AG04450 (cell line): ENCODE measurements at regions not wholly inside any gene's neighbourhood (a gene's known extent, or its start where the extent isn't known, plus 50 kb on each side); places are given as distances from the start of the nearest gene placed in this dataset.

Source experiments
- CTCF ChIA-PET: fragments of 300-600, 350-600 bp; formaldehyde crosslinking; extraction: SDS; loops from one replicate; lab custom pipeline; 2022; ENCODE audit warnings: antibody characterized with exemption, inconsistent platforms; lab: Charles Lee
- POLR2A ChIA-PET: fragments of 350-600 bp; formaldehyde crosslinking; extraction: SDS; loops from one replicate; lab custom pipeline; 2021; ENCODE audit warnings: antibody characterized with exemption, inconsistent platforms; lab: Yijun Ruan, JAX
- DNase-seq: peaks from one replicate; pipeline ENCODE4 v3.0.0-alpha.2; 2011; ENCODE audit warnings: low read depth, low spot score
- H3K27ac ChIP-seq: one replicate; pipeline ENCODE4 v1.5.1; 2012; ENCODE audit warnings: low read depth, low read length, control low read depth
- H3K27me3 ChIP-seq: one replicate; pipeline ENCODE4 v1.6.0; 2012; ENCODE audit warnings: low read length; ENCODE audit not compliant: control insufficient read depth, insufficient read depth
- H3K4me3 ChIP-seq: 2 replicates; pipeline ENCODE4 v1.5.1; 2011; ENCODE audit warnings: mild to moderate bottlenecking, low read depth, low read length, control low read depth
- H3K9me3 ChIP-seq: 2 replicates; pipeline ENCODE4 v1.5.1; 2012; ENCODE audit warnings: low read length; ENCODE audit not compliant: control insufficient read depth, insufficient read depth
- CTCF ChIP-seq: IDR thresholded peaks from 2 replicates; pipeline ENCODE4 v1.5.1; 2011; ENCODE audit warnings: low read depth, low read length, control low read depth, inconsistent platforms

GRCh38 chr9:117535434-117535833, 120.6 kb upstream of the ASTN2 start:
- Histone ChIP-seq H3K27me3 (no peaks in the 10 kb centered on the region), H3K27ac (no peak overlapping the region), H3K4me3 (no peak overlapping the region), H3K9me3 (no peaks in the 10 kb centered on the region; the same call in none of the 2 replicates)
- ChIA-PET POLR2A (no interaction called here), CTCF (no interaction called here)
- no peak for DNase-seq
- TF ChIP-seq CTCF, result no peak

GRCh38 chr9:117528225-117528624, 113.4 kb upstream of the ASTN2 start:
- no peak for TF ChIP-seq CTCF
- CTCF ChIA-PET, result no interaction called here
- H3K27ac ChIP-seq, result no peak overlapping the region
- POLR2A ChIA-PET, result no interaction called here
- no peaks in the 10 kb centered on the region for H3K27me3 ChIP-seq
- DNase-seq, result no peak
- no peak overlapping the region for H3K4me3 ChIP-seq
- no peaks in the 10 kb centered on the region; the same call in 1 of the 2 replicates for H3K9me3 ChIP-seq

GRCh38 chr9:117526674-117527073, 111.8 kb upstream of the ASTN2 start:
- POLR2A ChIA-PET, result no interaction called here
- CTCF ChIA-PET, result no interaction called here
- peaks cover 4% of the 10 kb centered on the region for H3K9me3 ChIP-seq
- no peak for TF ChIP-seq CTCF
- no peak overlapping the region for H3K4me3 ChIP-seq
- DNase-seq, result no peak
- H3K27ac ChIP-seq, result no peak overlapping the region
- H3K27me3 ChIP-seq, result no peaks in the 10 kb centered on the region

GRCh38 chr9:117523531-117524153, 108.8 kb upstream of the ASTN2 start:
- POLR2A ChIA-PET, result no interaction called here
- Histone ChIP-seq H3K27ac (no peak overlapping the region), H3K27me3 (no peaks in the 10 kb centered on the region), H3K4me3 (no peak overlapping the region), H3K9me3 (peaks cover 7% of the 10 kb centered on the region)
- no peak for TF ChIP-seq CTCF
- CTCF ChIA-PET, result no interaction called here
- no peak for DNase-seq

GRCh38 chr9:117521293-117521692, 106.4 kb upstream of the ASTN2 start:
- DNase-seq, result no peak
- CTCF ChIA-PET, result no interaction called here
- Histone ChIP-seq H3K27me3 (no peaks in the 10 kb centered on the region), H3K4me3 (no peak overlapping the region), H3K9me3 (peaks cover 11% of the 10 kb centered on the region), H3K27ac (no peak overlapping the region)
- no peak for TF ChIP-seq CTCF
- POLR2A ChIA-PET, result no interaction called here
